Peyer's patch (tissue), 4 donors: ENCODE measurements at regions not wholly inside any gene's neighbourhood (a gene's known extent, or its start where the extent isn't known, plus 50 kb on each side); places are given as distances from the start of the nearest gene placed in this dataset.

Source experiments
- POLR2A ChIP-seq, 2 donors: fragments of 450-650 bp; IDR thresholded peaks; one replicate each; pipeline ENCODE4 v1.5.1; 2017; ENCODE audit warnings: antibody characterized with exemption in 2 of 2, mild to moderate bottlenecking in 2 of 2, moderate library complexity in 2 of 2
- TF ChIP-seq, protein P1 (sequence below), 6 experiments: fragments of 450-650 bp in 4 of 6; fragments of 200-600 bp in 2 of 6; sonication (generic) in 1 of 6; IDR thresholded peaks; one replicate each; pipeline ENCODE4 v1.5.1; 2017 to 2019; ENCODE audit warnings: antibody characterized with exemption in 6 of 6, mild to moderate bottlenecking in 3 of 6, moderate library complexity in 1 of 6

DNA sequence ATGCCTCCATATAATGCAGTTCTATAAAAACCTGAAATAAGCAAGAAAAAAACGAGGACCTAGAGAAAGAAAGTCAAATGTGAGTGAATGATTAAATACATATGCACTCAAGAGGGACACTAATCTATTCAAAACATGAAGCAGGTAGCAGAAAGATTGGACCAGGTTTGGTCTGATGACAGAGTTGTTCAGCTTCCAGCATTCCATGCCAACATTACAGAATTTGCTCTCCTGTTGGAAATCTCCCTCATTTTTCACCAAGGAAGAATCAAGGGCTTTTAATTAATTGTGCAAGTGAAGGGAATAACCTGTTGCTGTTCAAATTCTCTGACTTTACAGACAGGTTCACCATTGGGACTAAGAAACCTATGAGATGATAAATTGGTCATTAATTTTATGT is 379.0 kb upstream of the RASGEF1B start:
- TF ChIP-seq POLR2A (IDR thresholded peaks at IDR 0.05) = no peak
- TF ChIP-seq, protein P1, sequence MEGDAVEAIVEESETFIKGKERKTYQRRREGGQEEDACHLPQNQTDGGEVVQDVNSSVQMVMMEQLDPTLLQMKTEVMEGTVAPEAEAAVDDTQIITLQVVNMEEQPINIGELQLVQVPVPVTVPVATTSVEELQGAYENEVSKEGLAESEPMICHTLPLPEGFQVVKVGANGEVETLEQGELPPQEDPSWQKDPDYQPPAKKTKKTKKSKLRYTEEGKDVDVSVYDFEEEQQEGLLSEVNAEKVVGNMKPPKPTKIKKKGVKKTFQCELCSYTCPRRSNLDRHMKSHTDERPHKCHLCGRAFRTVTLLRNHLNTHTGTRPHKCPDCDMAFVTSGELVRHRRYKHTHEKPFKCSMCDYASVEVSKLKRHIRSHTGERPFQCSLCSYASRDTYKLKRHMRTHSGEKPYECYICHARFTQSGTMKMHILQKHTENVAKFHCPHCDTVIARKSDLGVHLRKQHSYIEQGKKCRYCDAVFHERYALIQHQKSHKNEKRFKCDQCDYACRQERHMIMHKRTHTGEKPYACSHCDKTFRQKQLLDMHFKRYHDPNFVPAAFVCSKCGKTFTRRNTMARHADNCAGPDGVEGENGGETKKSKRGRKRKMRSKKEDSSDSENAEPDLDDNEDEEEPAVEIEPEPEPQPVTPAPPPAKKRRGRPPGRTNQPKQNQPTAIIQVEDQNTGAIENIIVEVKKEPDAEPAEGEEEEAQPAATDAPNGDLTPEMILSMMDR (IDR thresholded peaks at IDR 0.05) = no peak
